IMR-90 (cell line): ENCODE measurements at regions not wholly inside any gene's neighbourhood (a gene's known extent, or its start where the extent isn't known, plus 50 kb on each side); places are given as distances from the start of the nearest gene placed in this dataset.
A peak's percentile ranks its signal among the peaks of the same experiment; 100 is the strongest.

Experiments used
- ATAC-seq: fragments of 200-7000 bp; cut with Tn5 transposase; 2 replicates; pipeline ENCODE4 v1.9.1; 2020; ENCODE audit warnings: low read depth, mild to moderate bottlenecking, moderate library complexity
- BruUV-seq: library from RNA; stranded (reverse); fragments of 400-500 nt; replicated peaks from 2 replicates; lab custom pipeline; 2021; lab: Mats Ljungman, UMichigan
- CTCF ChIA-PET: fragments of 300-600 bp; formaldehyde crosslinking; extraction: SDS; loops from one replicate; lab custom pipeline; 2021; ENCODE audit warnings: antibody characterized with exemption; lab: Yijun Ruan, JAX
- POLR2A ChIA-PET: fragments of 300-600 bp; sonication (Branson Sonifier 250); formaldehyde crosslinking; loops from one replicate; lab custom pipeline; 2022; ENCODE audit warnings: antibody characterized with exemption; ENCODE audit not compliant: unreplicated experiment; lab: Charles Lee
- DNase-seq: peaks from one replicate; pipeline ENCODE4 v3.0.0; 2013
- H2AFZ ChIP-seq: replicated peaks from 2 replicates; pipeline ENCODE3; 2013; ENCODE audit warnings: low read length, mild to moderate bottlenecking; ENCODE audit not compliant: poor library complexity
- H2AK5ac ChIP-seq: 2 replicates; pipeline ENCODE4 v1.6.1; 2013; ENCODE audit warnings: low read depth, low read length, inconsistent platforms
- H2AK9ac ChIP-seq: replicated peaks from 2 replicates; pipeline ENCODE3; 2013; ENCODE audit warnings: mild to moderate bottlenecking, low read depth, low read length, moderate library complexity; ENCODE audit not compliant: poor library complexity
- H2BK120ac ChIP-seq: 2 replicates; pipeline ENCODE4 v1.6.1; 2013; ENCODE audit warnings: low read depth, low read length, inconsistent platforms
- H2BK15ac ChIP-seq: 3 replicates; pipeline ENCODE4 v1.6.1; 2013; ENCODE audit warnings: low read depth, low read length, inconsistent platforms
- H2BK20ac ChIP-seq: 2 replicates; pipeline ENCODE4 v1.6.1; 2013; ENCODE audit warnings: low read depth, mild to moderate bottlenecking, inconsistent platforms, low read length, moderate library complexity
- H2BK5ac ChIP-seq: 2 replicates; pipeline ENCODE4 v1.6.1; 2013; ENCODE audit warnings: mild to moderate bottlenecking, low read depth, low read length, inconsistent platforms; ENCODE audit not compliant: poor library complexity, severe bottlenecking
- H3K14ac ChIP-seq: replicated peaks from 2 replicates; pipeline ENCODE4 v1.6.1; 2013; ENCODE audit warnings: low read depth, low read length, inconsistent platforms
- H3K18ac ChIP-seq: 2 replicates; pipeline ENCODE4 v1.6.1; 2013; ENCODE audit warnings: low read depth, low read length, control low read depth
- H3K23ac ChIP-seq: 2 replicates; pipeline ENCODE4 v1.6.1; 2013; ENCODE audit warnings: low read depth, low read length, inconsistent platforms
- H3K27ac ChIP-seq: 2 replicates; pipeline ENCODE4 v1.5.1; 2013; ENCODE audit warnings: mild to moderate bottlenecking, control low read depth, low read length; ENCODE audit not compliant: insufficient read depth
- H3K27me3 ChIP-seq: 2 replicates; pipeline ENCODE4 v1.6.1; 2013; ENCODE audit warnings: low read length; ENCODE audit not compliant: control insufficient read depth, insufficient read depth
- H3K36me3 ChIP-seq: 2 replicates; pipeline ENCODE4 v1.6.1; 2013; ENCODE audit warnings: low read length, mixed read lengths; ENCODE audit not compliant: control insufficient read depth, insufficient read depth
- H3K4ac ChIP-seq: 2 replicates; pipeline ENCODE4 v1.6.1; 2013; ENCODE audit warnings: low read depth, low read length, inconsistent platforms
- H3K4me1 ChIP-seq: 2 replicates; pipeline ENCODE4 v1.6.1; 2013; ENCODE audit warnings: low read length, mixed read lengths; ENCODE audit not compliant: control insufficient read depth, insufficient read depth
- H3K4me2 ChIP-seq: 2 replicates; pipeline ENCODE4 v1.6.1; 2013; ENCODE audit warnings: low read depth, mild to moderate bottlenecking, control low read depth, low read length, moderate library complexity
- H3K4me3 ChIP-seq: 2 replicates; pipeline ENCODE4 v1.5.1; 2013; ENCODE audit warnings: low read depth, mild to moderate bottlenecking, control low read depth, low read length, moderate library complexity; ENCODE audit not compliant: insufficient read depth
- H3K56ac ChIP-seq: 2 replicates; pipeline ENCODE4 v1.6.1; 2013; ENCODE audit warnings: low read length, inconsistent platforms; ENCODE audit not compliant: insufficient read depth; ENCODE audit errors: extremely low read depth
- H3K79me1 ChIP-seq, 2 experiments: 2 replicates each; pipeline ENCODE4 v1.6.1; 2013; ENCODE audit warnings: low read length in 2 of 2, inconsistent platforms in 1 of 2, low read depth in 1 of 2
- H3K9ac ChIP-seq: 2 replicates; pipeline ENCODE4 v1.6.1; 2013; ENCODE audit warnings: low read depth, low read length, control low read depth
- H3K9me1 ChIP-seq: 2 replicates; pipeline ENCODE4 v1.6.1; 2013; ENCODE audit warnings: low read length, inconsistent platforms; ENCODE audit not compliant: insufficient read depth
- H3K9me3 ChIP-seq: 2 replicates; pipeline ENCODE4 v1.6.1; 2013; ENCODE audit warnings: low read length; ENCODE audit not compliant: control insufficient read depth, insufficient read depth
- H4K20me1 ChIP-seq: 2 replicates; pipeline ENCODE4 v1.6.1; 2013; ENCODE audit warnings: low read length, inconsistent platforms; ENCODE audit not compliant: insufficient read depth
- H4K5ac ChIP-seq: 2 replicates; pipeline ENCODE4 v1.6.1; 2013; ENCODE audit warnings: mild to moderate bottlenecking, low read depth, low read length, control low read depth
- H4K8ac ChIP-seq, 2 experiments: 2 replicates each; pipeline ENCODE4 v1.6.1; 2013; ENCODE audit warnings: low read depth in 2 of 2, low read length in 2 of 2, control low read depth in 1 of 2, inconsistent platforms in 1 of 2
- H4K91ac ChIP-seq: 2 replicates; pipeline ENCODE4 v1.6.1; 2013; ENCODE audit warnings: low read depth, low read length, inconsistent platforms; ENCODE audit not compliant: insufficient read depth
- CHD1 ChIP-seq: IDR thresholded peaks from 2 replicates; pipeline ENCODE4 v1.6.1; 2012; ENCODE audit warnings: low read depth, low read length, improper control_type of control experiment
- FOS ChIP-seq: fragments of 150-350 bp; IDR thresholded peaks from 2 replicates; pipeline ENCODE4 v1.6.1; 2016; ENCODE audit warnings: low read depth, low read length
- MAFK ChIP-seq: IDR thresholded peaks from 2 replicates; pipeline ENCODE4 v1.6.1; 2012; ENCODE audit warnings: low read depth, low read length, improper control_type of control experiment
- RCOR1 ChIP-seq: IDR thresholded peaks from 2 replicates; pipeline ENCODE4 v1.6.1; 2012; ENCODE audit warnings: mild to moderate bottlenecking, low read length, improper control_type of control experiment; ENCODE audit not compliant: insufficient replicate concordance
- WGBS, 2 experiments: methylation state at CpG; one replicate each; pipeline versions ENCODE4 v1.1.5 to v1.1.7; 2013; ENCODE audit warnings: missing lambda C conversion rate in 2 of 2; ENCODE audit not compliant: insufficient read length in 1 of 2; ENCODE audit errors: extremely low coverage in 2 of 2; 5-methylcytosine and 5-hydroxymethylcytosine counted together
- dilution Hi-C: fragments of 300-500 bp; cut with HindIII; formaldehyde crosslinking; loops from one replicate; pipeline ENCODE4 v1.14.3; 2018; ENCODE audit warnings: low sequenced_read_pairs; ENCODE audit not compliant: unreplicated experiment
- in situ Hi-C: fragments of 300-500 bp; cut with MboI; formaldehyde crosslinking; loops from 3 replicates; pipeline ENCODE4 v1.14.3; 2019; ENCODE audit warnings: low sequenced_read_pairs, inconsistent platforms, mixed read lengths
- intact Hi-C: fragments of 100-400 bp; cut with micrococcal nuclease; formaldehyde crosslinking; loops from 2 replicates; pipeline ENCODE4 v1.10.0; 2022

GRCh38 chr5:17103461-17103860 lies 114.0 kb upstream of the BASP1 start:
- TF ChIP-seq RCOR1: no peak
- no peak for TF ChIP-seq FOS
- TF ChIP-seq CHD1: no peak
- 0 out of 2 replicates have a peak, but pooled peaks have one; percentile 12 for TF ChIP-seq MAFK
- ATAC-seq: no peak
- H3K36me3 ChIP-seq: no peaks in the 10 kb centered on the region
- no peak overlapping the region for H2AK5ac ChIP-seq
- no peak overlapping the region for H3K56ac ChIP-seq
- no TSS peak for BruUV-seq
- no peak overlapping the region for H3K9ac ChIP-seq
- H4K8ac ChIP-seq: no peak overlapping the region
- no peaks in the 10 kb centered on the region for H3K9me3 ChIP-seq
- no peak overlapping the region for H3K4me3 ChIP-seq
- H3K18ac ChIP-seq: no peak overlapping the region
- H4K5ac ChIP-seq: 0 out of 2 replicates have a peak overlapping the region, but pooled peaks have one; percentile 18
- H3K4me2 ChIP-seq: no peak overlapping the region
- WGBS, 2 experiments: no CpG with 5 or more reads among the region's 3 CpGs
- no peak overlapping the region for H2AK9ac ChIP-seq
- in situ Hi-C loops: no loop called here
- no peak overlapping the region for H2BK15ac ChIP-seq
- intact Hi-C loops: no loop called here
- H4K91ac ChIP-seq: no peak overlapping the region
- no peak overlapping the region for H2BK120ac ChIP-seq
- dilution Hi-C loops: no loop called here
- H3K14ac ChIP-seq: no peak overlapping the region
- peaks cover 5% of the 10 kb centered on the region for H3K9me1 ChIP-seq
- H3K4me1 ChIP-seq: peaks cover 5% of the 10 kb centered on the region
- H2BK5ac ChIP-seq: no peak overlapping the region
- ChIA-PET POLR2A (no interaction called here), CTCF (no interaction called here)
- no peak overlapping the region for H2AFZ ChIP-seq
- no peak overlapping the region for H2BK20ac ChIP-seq
- DNase-seq: no peak
- H3K4ac ChIP-seq: no peak overlapping the region
- no peak overlapping the region for H3K27ac ChIP-seq
- H3K27me3 ChIP-seq: no peaks in the 10 kb centered on the region
- no peaks in the 10 kb centered on the region for H4K20me1 ChIP-seq
- no peak overlapping the region for H3K23ac ChIP-seq
- peaks cover 0 to 5% of the 10 kb centered on the region in 2 experiments; a peak in 1 of 4 replicates for H3K79me1 ChIP-seq
